ENCODE measurements at regions not wholly inside any gene's neighbourhood (a gene's known extent, or its start where the extent isn't known, plus 50 kb on each side); places are given as distances from the start of the nearest gene placed in this dataset.

DNA sequence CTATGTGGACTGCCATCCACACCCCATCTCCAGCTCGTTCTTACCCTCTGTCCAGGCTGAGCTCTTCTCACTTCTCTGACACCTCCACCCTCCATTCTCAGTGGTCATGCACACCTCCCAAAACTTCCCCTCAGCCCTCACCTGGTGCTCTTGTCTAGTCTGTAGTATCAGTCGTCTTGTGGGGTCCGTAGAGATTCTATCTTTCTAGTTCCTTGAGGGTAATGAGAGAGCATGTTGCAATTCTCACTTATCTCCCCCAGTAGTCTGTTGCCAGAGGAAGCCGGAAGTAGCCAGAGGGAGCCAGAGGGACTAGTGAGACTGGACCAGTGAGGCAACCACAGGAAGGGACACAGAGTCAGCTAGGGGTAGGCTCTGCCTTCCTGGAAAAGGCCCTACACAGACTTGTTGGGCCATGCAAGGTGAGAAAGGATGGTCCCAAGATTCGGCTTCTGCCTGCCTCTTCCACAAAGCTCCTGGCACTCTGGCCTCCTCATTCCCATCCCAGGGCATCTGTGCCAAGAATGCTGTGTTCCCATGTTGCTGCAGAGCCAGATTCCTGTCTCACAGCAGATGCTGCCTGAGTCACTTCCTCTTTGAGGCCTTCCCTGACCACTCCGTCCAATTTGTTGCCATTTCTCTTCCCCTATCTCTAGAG, 50.6 kb upstream of the DUSP5 start (continued):
- no peak for TF ChIP-seq YY1 (tag by site-specific recombination; IDR thresholded peaks at IDR 0.05)
- TF ChIP-seq MYNN (tag by site-specific recombination; IDR thresholded peaks at IDR 0.05; ENCODE audit: borderline replicate concordance) = no peak
- TF ChIP-seq ZNF175 (tag by site-specific recombination; IDR thresholded peaks at IDR 0.05) = no peak

DNA sequence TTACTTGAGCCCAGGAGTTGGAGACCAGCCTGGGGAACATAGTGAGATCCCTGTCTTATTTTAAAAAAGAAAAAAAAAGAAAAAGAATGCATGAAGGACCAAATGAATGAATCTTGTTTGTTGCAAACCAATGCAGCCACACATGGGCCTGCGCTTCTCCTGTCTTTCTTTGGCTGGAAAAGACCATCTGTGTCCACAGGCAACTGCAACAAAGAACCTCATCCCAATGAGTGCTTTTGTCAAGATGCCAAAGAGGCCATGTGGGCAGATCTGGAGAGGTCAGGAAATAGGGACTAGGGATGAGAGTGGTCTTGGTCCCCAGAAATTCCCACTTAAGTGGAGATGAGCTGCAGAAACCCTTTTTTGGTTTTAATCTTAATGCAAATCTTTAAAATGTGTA, 49.8 kb upstream of the DUSP5 start:
- no peak overlapping the region for H3K27ac ChIP-seq (ENCODE audit: extremely low read depth, low read depth, low read length)
- TF ChIP-seq ZNF10 (tag by site-specific recombination; IDR thresholded peaks at IDR 0.05) (no peak), KLF10 (tag by site-specific recombination; IDR thresholded peaks at IDR 0.05) (no peak), ZNF561 (tag by site-specific recombination; IDR thresholded peaks at IDR 0.05; ENCODE audit: borderline replicate concordance) (no peak), ZNF174 (tag by site-specific recombination; IDR thresholded peaks at IDR 0.05) (no peak), ZNF221 (tag by site-specific recombination; IDR thresholded peaks at IDR 0.05; ENCODE audit: borderline replicate concordance) (no peak), ZNF48 (tag by site-specific recombination; IDR thresholded peaks at IDR 0.05) (no peak), SP2 (tag by site-specific recombination; IDR thresholded peaks at IDR 0.05) (no peak), ZNF37A (tag by site-specific recombination; IDR thresholded peaks at IDR 0.05) (no peak), KLF16 (tag by site-specific recombination; IDR thresholded peaks at IDR 0.05) (no peak), ZNF701 (tag by site-specific recombination; IDR thresholded peaks at IDR 0.05) (no peak), ZBTB8A (tag by site-specific recombination; IDR thresholded peaks at IDR 0.05) (no peak), ZNF501 (tag by site-specific recombination; IDR thresholded peaks at IDR 0.05) (no peak)
- no peaks in the 10 kb centered on the region for H3K4me1 ChIP-seq (ENCODE audit: control insufficient read depth, insufficient read depth, low read length)
- CTCF ChIA-PET = interaction anchor here (1.3 kb wide), 1 partner anchor 163 kb away, joined by 3 read pairs; no protein-coding TSS in a partner anchor
- no peaks in the 10 kb centered on the region for H3K9me3 ChIP-seq (ENCODE audit: control insufficient read depth, insufficient read depth, low read depth, low read length)
- H3K36me3 ChIP-seq (ENCODE audit: control insufficient read depth in 2 of 2, insufficient read depth in 1 of 2, low read length in 2 of 2) = no peaks in the 10 kb centered on the region
- H3K4me3 ChIP-seq (ENCODE audit: low read depth, low read length) = no peak overlapping the region
- POLR2A ChIA-PET = no interaction called here
